PC-9 (cell line): ENCODE measurements at regions not wholly inside any gene's neighbourhood (a gene's known extent, or its start where the extent isn't known, plus 50 kb on each side); places are given as distances from the start of the nearest gene placed in this dataset.

Source experiments
- BruUV-seq: library from RNA; stranded (reverse); fragments of 400-500 nt; replicated peaks from 2 replicates; lab custom pipeline; 2021; lab: Mats Ljungman, UMichigan
- CTCF ChIA-PET: fragments of 300-600 bp; sonication (Branson Sonifier 250); formaldehyde crosslinking; loops from one replicate; lab custom pipeline; 2022; ENCODE audit warnings: antibody characterized with exemption; lab: Charles Lee
- POLR2A ChIA-PET: fragments of 300-600 bp; sonication (Branson Sonifier 250); formaldehyde crosslinking; loops from one replicate; lab custom pipeline; 2022; ENCODE audit warnings: antibody characterized with exemption; ENCODE audit not compliant: unreplicated experiment; lab: Charles Lee
- DNase-seq, 2 experiments: peaks; one replicate each; pipeline versions ENCODE4 v3.0.0 to v3.0.0-alpha.2; 2015 to 2022; ENCODE audit warnings: mixed read lengths in 1 of 2
- H2AFZ ChIP-seq: fragments of 200-600 bp; sonication (generic); 2 replicates; pipeline ENCODE4 v1.8.1; 2017; ENCODE audit warnings: antibody characterized with exemption
- H3F3A ChIP-seq: fragments of 200-600 bp; sonication (generic); 2 replicates; pipeline ENCODE4 v1.8.1; 2017; ENCODE audit warnings: antibody characterized with exemption, mild to moderate bottlenecking, low read depth; ENCODE audit not compliant: insufficient read depth
- H3K27ac ChIP-seq: fragments of 200-600 bp; sonication (generic); 2 replicates; pipeline ENCODE4 v1.6.1; 2016; ENCODE audit warnings: mixed run types
- H3K27me3 ChIP-seq: fragments of 200-600 bp; sonication (generic); 2 replicates; pipeline ENCODE4 v1.6.1; 2016; ENCODE audit warnings: low read depth, mixed run types; ENCODE audit not compliant: insufficient read depth
- H3K36me3 ChIP-seq: fragments of 200-600 bp; sonication (generic); 2 replicates; pipeline ENCODE4 v1.6.1; 2016; ENCODE audit warnings: low read depth, mixed run types
- H3K4me1 ChIP-seq: fragments of 200-600 bp; sonication (generic); replicated peaks from 2 replicates; pipeline ENCODE4 v1.6.1; 2016; ENCODE audit warnings: mixed run types; ENCODE audit not compliant: insufficient read depth
- H3K4me2 ChIP-seq: fragments of 200-600 bp; sonication (generic); 2 replicates; pipeline ENCODE4 v1.6.1; 2017; ENCODE audit warnings: mixed run types
- H3K4me3 ChIP-seq: fragments of 200-600 bp; sonication (generic); 2 replicates; pipeline ENCODE4 v1.6.1; 2016; ENCODE audit warnings: mixed run types
- H3K79me2 ChIP-seq: fragments of 200-600 bp; sonication (generic); 2 replicates; pipeline ENCODE4 v1.6.1; 2017; ENCODE audit warnings: low read depth, mixed run types
- H3K9me2 ChIP-seq: fragments of 200-600 bp; sonication (generic); 2 replicates; pipeline ENCODE4 v1.8.1; 2017; ENCODE audit warnings: mild to moderate bottlenecking; ENCODE audit not compliant: insufficient read depth
- H3K9me3 ChIP-seq: fragments of 200-600 bp; sonication (generic); 2 replicates; pipeline ENCODE4 v1.8.1; 2016; ENCODE audit warnings: low read depth; ENCODE audit not compliant: insufficient read depth
- H4K20me1 ChIP-seq: fragments of 200-600 bp; sonication (generic); 2 replicates; pipeline ENCODE4 v1.8.1; 2017; ENCODE audit not compliant: insufficient read depth
- EZH2 ChIP-seq: fragments of 200-600 bp; sonication (generic); IDR thresholded peaks from 2 replicates; pipeline ENCODE4 v1.8.0; 2017; ENCODE audit warnings: antibody characterized with exemption, low read depth
- intact Hi-C: fragments of 100-400 bp; cut with micrococcal nuclease; formaldehyde crosslinking; loops from one replicate; pipeline ENCODE4 v1.10.0; 2022; ENCODE audit not compliant: unreplicated experiment
- TF ChIP-seq, protein P1 (sequence below): fragments of 200-600 bp; sonication (generic); conservative IDR thresholded peaks from 2 replicates; pipeline ENCODE4 v1.6.1; 2017; ENCODE audit warnings: mixed run types, antibody characterized with exemption, mild to moderate bottlenecking, moderate library complexity

DNA sequence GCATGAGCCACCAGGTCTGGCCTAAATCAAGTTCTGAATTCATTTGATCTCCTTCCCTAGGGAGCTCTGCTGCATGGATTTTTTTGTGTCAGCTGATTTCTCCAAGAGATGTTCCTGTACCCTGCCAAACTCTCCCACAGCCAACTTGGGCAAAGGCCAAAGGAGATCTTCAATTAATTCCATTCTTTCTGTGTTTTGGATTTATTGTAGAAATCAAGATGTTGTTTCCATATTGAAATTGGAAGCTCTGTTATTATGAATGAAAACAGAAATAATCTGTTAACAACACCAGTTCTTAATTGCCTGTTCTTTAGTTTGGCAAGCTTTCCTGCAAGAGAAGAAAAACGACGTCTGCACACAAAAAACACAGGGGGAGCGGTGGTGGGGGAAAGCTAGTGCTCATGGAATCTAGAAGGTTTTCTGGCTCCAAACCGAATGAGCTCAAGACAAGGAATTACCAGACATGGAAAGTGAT, 86.5 kb upstream of the ABCC4 start:
- no peak overlapping the region for H2AFZ ChIP-seq
- H3F3A ChIP-seq, result no peaks in the 10 kb centered on the region
- H4K20me1 ChIP-seq, result no peaks in the 10 kb centered on the region
- H3K79me2 ChIP-seq, result no peaks in the 10 kb centered on the region
- H3K4me3 ChIP-seq, result no peak overlapping the region
- no peak for DNase-seq
- ChIA-PET POLR2A (interaction anchor here (0.6 kb wide), 1 partner anchor 144 kb away, joined by 9 read pairs; no protein-coding TSS in a partner anchor), CTCF (no interaction called here)
- no peaks in the 10 kb centered on the region for H3K4me1 ChIP-seq
- H3K4me2 ChIP-seq, result no peak overlapping the region
- intact Hi-C loops, result no loop called here
- no peaks in the 10 kb centered on the region for H3K36me3 ChIP-seq
- H3K9me3 ChIP-seq, result no peaks in the 10 kb centered on the region
- peaks cover 7% of the 10 kb centered on the region; the same call in 1 of the 2 replicates for H3K27me3 ChIP-seq
- no peak overlapping the region for H3K27ac ChIP-seq
- no TSS peak for BruUV-seq
- TF ChIP-seq, protein P1, sequence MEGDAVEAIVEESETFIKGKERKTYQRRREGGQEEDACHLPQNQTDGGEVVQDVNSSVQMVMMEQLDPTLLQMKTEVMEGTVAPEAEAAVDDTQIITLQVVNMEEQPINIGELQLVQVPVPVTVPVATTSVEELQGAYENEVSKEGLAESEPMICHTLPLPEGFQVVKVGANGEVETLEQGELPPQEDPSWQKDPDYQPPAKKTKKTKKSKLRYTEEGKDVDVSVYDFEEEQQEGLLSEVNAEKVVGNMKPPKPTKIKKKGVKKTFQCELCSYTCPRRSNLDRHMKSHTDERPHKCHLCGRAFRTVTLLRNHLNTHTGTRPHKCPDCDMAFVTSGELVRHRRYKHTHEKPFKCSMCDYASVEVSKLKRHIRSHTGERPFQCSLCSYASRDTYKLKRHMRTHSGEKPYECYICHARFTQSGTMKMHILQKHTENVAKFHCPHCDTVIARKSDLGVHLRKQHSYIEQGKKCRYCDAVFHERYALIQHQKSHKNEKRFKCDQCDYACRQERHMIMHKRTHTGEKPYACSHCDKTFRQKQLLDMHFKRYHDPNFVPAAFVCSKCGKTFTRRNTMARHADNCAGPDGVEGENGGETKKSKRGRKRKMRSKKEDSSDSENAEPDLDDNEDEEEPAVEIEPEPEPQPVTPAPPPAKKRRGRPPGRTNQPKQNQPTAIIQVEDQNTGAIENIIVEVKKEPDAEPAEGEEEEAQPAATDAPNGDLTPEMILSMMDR, result no peak
- no peak for TF ChIP-seq EZH2
- H3K9me2 ChIP-seq, result no peaks in the 10 kb centered on the region

DNA sequence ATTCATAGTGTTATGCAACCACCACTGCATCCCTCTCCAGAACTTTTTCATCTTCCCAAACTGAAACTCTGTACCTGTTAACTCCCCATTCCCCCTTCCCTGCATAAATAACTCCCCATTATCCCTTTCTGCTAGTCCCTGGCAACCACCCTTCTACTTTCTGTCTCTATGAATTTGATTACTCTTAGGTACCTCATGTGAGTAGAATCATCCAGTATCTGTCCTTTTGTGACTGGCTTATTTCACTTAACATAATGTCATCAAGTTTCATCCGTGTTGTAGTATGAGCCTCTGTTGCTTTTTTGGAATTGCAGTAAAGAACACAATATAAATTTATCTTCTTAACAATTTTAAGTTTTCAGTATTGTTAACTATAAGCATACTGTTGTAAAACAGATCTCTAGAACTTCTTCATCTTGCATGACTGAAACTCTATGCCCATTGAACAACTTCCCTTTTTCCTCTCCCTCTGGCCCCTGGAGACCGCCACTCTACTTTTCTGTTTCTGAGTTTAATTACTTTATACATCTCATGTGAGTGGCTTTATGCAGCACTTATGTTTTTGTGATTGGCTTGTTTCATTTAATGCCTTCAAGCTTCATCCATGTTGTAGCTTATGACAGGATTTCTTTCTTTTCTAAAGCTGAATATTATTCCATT, 87.3 kb upstream of the ABCC4 start:
- no peak overlapping the region for H3K27ac ChIP-seq
- no peaks in the 10 kb centered on the region for H3F3A ChIP-seq
- DNase-seq, result no peak
- H3K27me3 ChIP-seq, result peaks cover 7% of the 10 kb centered on the region; the same call in 1 of the 2 replicates
- no peaks in the 10 kb centered on the region for H3K4me1 ChIP-seq
- no peaks in the 10 kb centered on the region for H3K9me2 ChIP-seq
- POLR2A ChIA-PET, result no interaction called here
- no peak overlapping the region for H2AFZ ChIP-seq
- no peaks in the 10 kb centered on the region for H3K79me2 ChIP-seq
- BruUV-seq, result no TSS peak
- no peaks in the 10 kb centered on the region for H4K20me1 ChIP-seq
- no peak overlapping the region for H3K4me2 ChIP-seq
- no peaks in the 10 kb centered on the region for H3K9me3 ChIP-seq
- H3K36me3 ChIP-seq, result no peaks in the 10 kb centered on the region
- intact Hi-C loops, result no loop called here
- no peak for TF ChIP-seq EZH2
- TF ChIP-seq, protein P1, result no peak
- H3K4me3 ChIP-seq, result no peak overlapping the region
- CTCF ChIA-PET, result no interaction called here

DNA sequence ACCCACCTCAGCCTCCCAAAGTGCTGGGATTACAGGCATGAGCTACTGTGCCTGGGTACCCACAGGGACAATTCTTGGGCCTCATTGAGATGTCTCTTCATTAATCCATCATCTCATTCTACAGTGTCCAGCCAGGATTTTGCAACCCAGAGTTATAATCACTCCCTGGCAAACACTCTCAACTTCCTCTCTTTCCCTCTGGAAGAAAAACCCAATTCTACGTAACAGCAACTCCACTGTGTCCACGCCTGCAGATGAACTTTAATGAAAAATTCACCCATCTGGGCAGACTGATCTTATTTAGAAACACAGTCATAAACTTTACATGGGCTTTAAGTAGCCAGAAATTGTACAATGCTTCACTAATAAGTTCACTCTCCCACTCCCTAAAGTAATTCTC, 90.1 kb upstream of the ABCC4 start:
- Histone ChIP-seq H3K9me3 (no peaks in the 10 kb centered on the region), H3K4me3 (no peak overlapping the region), H4K20me1 (no peaks in the 10 kb centered on the region), H3K79me2 (no peaks in the 10 kb centered on the region), H3K4me2 (no peak overlapping the region), H3K27me3 (peaks cover 13% of the 10 kb centered on the region; the same call in 1 of the 2 replicates), H3K9me2 (no peaks in the 10 kb centered on the region), H2AFZ (no peak overlapping the region), H3F3A (no peaks in the 10 kb centered on the region), H3K36me3 (no peaks in the 10 kb centered on the region), H3K27ac (no peak overlapping the region), H3K4me1 (no peaks in the 10 kb centered on the region)
- CTCF ChIA-PET, result no interaction called here
- intact Hi-C loops, result no loop called here
- POLR2A ChIA-PET, result no interaction called here
- no peak for DNase-seq
- BruUV-seq, result no TSS peak
- TF ChIP-seq, protein P1, result no peak
- no peak for TF ChIP-seq EZH2
